ENCODE measurements at regions not wholly inside any gene's neighbourhood (a gene's known extent, or its start where the extent isn't known, plus 50 kb on each side); places are given as distances from the start of the nearest gene placed in this dataset.

DNA sequence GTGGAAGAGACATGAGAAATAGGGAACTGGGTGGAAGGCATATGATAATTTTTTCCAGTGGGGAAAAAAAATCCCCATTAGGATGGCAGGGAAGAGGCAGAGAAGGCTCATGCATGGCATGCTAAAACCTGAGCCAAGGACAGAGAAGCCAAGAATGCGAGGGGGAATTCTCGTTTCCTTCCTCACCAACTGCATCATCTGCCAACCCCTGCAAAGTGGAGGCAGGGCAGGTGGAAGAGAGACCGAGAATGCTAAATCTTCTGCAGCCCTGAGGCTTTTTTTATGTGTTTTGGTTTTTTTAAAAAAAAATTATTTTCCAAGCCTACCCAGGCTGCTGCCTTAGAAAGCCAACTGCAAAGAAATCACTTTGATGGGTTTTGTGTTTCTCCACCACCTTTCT lies 54.3 kb upstream of the CCDC174 start:
- Histone ChIP-seq H3K4me1 (ENCODE audit: insufficient read depth) (no peaks in the 10 kb centered on the region), H4K20me1 (ENCODE audit: insufficient read depth) (no peaks in the 10 kb centered on the region), H2AFZ (no peak overlapping the region), H3K27ac (no peak overlapping the region), H3K27me3 (replicated peaks; ENCODE audit: insufficient read depth) (peaks cover 35% of the 10 kb centered on the region), H3K9me3 (ENCODE audit: low read depth) (no peaks in the 10 kb centered on the region), H3K36me3 (ENCODE audit: low read depth) (no peaks in the 10 kb centered on the region), H3K9ac (no peak overlapping the region), H3K4me2 (ENCODE audit: unreplicated experiment) (no peak overlapping the region), H3K79me2 (ENCODE audit: insufficient read depth) (no peaks in the 10 kb centered on the region), H3K4me3 (no peak overlapping the region), H3F3A (ENCODE audit: insufficient read depth) (no peaks in the 10 kb centered on the region), H3K9me2 (ENCODE audit: insufficient read depth) (no peaks in the 10 kb centered on the region)
- no peak for TF ChIP-seq EZH2phosphoT487 (IDR thresholded peaks at IDR 0.05; ENCODE audit: insufficient read depth, low read depth)
- no peak for TF ChIP-seq EZH2 (IDR thresholded peaks at IDR 0.05; ENCODE audit: insufficient read depth, poor library complexity, severe bottlenecking)
- 43 to 45% methylated on average over 3 of the region's 3 CpGs for WGBS, 2 experiments (ENCODE audit: low coverage in 1 of 2, low lambda C conversion rate in 2 of 2, missing lambda C conversion rate in 2 of 2)
- DNase-seq = no peak
- in situ Hi-C loops (cut with MboI) = no loop called here

DNA sequence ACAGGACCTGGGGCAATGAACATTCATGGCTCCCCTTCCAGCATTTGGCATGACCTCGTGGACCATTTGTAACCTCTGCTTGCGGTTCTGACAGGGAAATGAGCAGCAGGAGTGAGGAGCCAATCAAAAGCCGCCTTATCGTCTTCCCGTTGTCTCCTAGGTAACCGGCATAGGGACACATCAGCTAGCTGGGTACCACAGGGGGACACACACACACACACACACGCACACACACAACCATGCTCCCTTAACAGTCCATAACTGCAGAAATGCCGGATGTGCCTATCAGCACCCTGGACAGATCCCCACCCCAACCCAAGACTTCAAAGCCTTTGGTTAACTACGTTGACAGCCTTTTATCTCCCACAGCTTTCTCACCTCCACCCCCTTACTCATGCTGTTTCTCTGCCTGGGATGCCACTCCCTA lies 53.4 kb upstream of the CCDC174 start:
- no peaks in the 10 kb centered on the region for H4K20me1 ChIP-seq (ENCODE audit: insufficient read depth)
- 26 to 30% methylated on average over 9 of the region's 9 CpGs for WGBS, 2 experiments (ENCODE audit: low coverage in 1 of 2, low lambda C conversion rate in 2 of 2, missing lambda C conversion rate in 2 of 2)
- H3K4me3 ChIP-seq = no peak overlapping the region
- H3K4me1 ChIP-seq (ENCODE audit: insufficient read depth) = no peaks in the 10 kb centered on the region
- H2AFZ ChIP-seq = no peak overlapping the region
- H3K9me3 ChIP-seq (ENCODE audit: low read depth) = no peaks in the 10 kb centered on the region
- peaks cover 39% of the 10 kb centered on the region for H3K27me3 ChIP-seq (replicated peaks; ENCODE audit: insufficient read depth)
- DNase-seq = peak; percentile 46
- no peaks in the 10 kb centered on the region for H3K36me3 ChIP-seq (ENCODE audit: low read depth)
- in situ Hi-C loops (cut with MboI) = no loop called here
- H3F3A ChIP-seq (ENCODE audit: insufficient read depth) = no peaks in the 10 kb centered on the region
- no peak overlapping the region for H3K27ac ChIP-seq
- H3K9ac ChIP-seq = no peak overlapping the region
- H3K4me2 ChIP-seq (ENCODE audit: unreplicated experiment) = no peak overlapping the region
- TF ChIP-seq EZH2 (IDR thresholded peaks at IDR 0.05; ENCODE audit: insufficient read depth, poor library complexity, severe bottlenecking) = no peak
- TF ChIP-seq EZH2phosphoT487 (IDR thresholded peaks at IDR 0.05; ENCODE audit: insufficient read depth, low read depth) = no peak
- H3K79me2 ChIP-seq (ENCODE audit: insufficient read depth) = no peaks in the 10 kb centered on the region
- H3K9me2 ChIP-seq (ENCODE audit: insufficient read depth) = no peaks in the 10 kb centered on the region

DNA sequence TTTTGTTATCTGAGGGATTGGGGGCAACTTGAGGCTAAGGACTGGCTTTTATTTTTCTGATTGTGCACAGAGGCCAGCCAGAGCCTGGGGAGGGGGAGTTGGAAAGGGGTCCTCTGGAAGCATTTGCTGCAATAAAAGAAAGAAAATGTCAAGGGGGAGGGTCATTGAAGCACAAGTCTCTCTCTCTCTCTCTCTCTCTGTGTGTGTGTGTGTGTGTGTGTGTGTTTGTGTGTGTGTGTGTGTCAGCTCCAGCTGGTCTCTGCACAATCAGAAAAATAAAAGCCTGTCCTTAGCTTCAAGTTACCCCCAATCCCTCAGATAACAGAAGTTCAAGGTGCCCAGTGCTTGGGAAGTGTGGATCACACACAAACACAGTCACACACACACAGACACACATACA lies 52.1 kb upstream of the CCDC174 start:
- Histone ChIP-seq H4K20me1 (ENCODE audit: insufficient read depth) (no peaks in the 10 kb centered on the region), H3K4me2 (ENCODE audit: unreplicated experiment) (no peak overlapping the region), H3K79me2 (ENCODE audit: insufficient read depth) (no peaks in the 10 kb centered on the region), H3K27ac (no peak overlapping the region), H3K9me2 (ENCODE audit: insufficient read depth) (no peaks in the 10 kb centered on the region), H3K9me3 (ENCODE audit: low read depth) (no peaks in the 10 kb centered on the region), H3K36me3 (ENCODE audit: low read depth) (no peaks in the 10 kb centered on the region), H3K9ac (no peak overlapping the region), H3K4me1 (ENCODE audit: insufficient read depth) (no peaks in the 10 kb centered on the region), H3K27me3 (replicated peaks; ENCODE audit: insufficient read depth) (peaks cover 44% of the 10 kb centered on the region), H2AFZ (no peak overlapping the region), H3F3A (ENCODE audit: insufficient read depth) (no peaks in the 10 kb centered on the region), H3K4me3 (no peak overlapping the region)
- no peak for TF ChIP-seq EZH2phosphoT487 (IDR thresholded peaks at IDR 0.05; ENCODE audit: insufficient read depth, low read depth)
- TF ChIP-seq EZH2 (IDR thresholded peaks at IDR 0.05; ENCODE audit: insufficient read depth, poor library complexity, severe bottlenecking) = no peak
- in situ Hi-C loops (cut with MboI) = no loop called here
- no peak for DNase-seq

DNA sequence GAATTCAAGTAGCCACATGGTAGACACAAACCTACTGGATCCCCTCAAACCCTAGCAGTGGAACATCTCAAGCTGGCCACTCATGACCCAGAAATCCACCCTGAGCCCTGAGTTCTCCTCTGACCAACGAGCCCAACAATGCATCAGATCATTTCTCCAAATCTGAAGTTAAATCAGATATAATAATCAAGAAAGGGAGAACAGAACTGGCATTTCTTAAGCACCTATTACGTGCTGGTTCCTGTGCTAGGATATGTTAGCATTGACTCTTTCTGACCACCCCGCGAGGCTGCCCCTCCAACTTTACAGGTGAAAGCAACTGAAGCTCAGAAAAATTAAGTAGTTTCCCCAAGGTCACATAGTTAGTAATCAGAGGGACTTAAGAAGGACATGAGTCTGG lies 51.5 kb upstream of the CCDC174 start:
- Histone ChIP-seq H3K9me2 (ENCODE audit: insufficient read depth) (no peaks in the 10 kb centered on the region), H3K4me2 (ENCODE audit: unreplicated experiment) (no peak overlapping the region), H3K4me1 (ENCODE audit: insufficient read depth) (0 out of 2 replicates have a peak, but pooled peaks cover 3% of the 10 kb centered on the region), H3K9me3 (ENCODE audit: low read depth) (no peaks in the 10 kb centered on the region), H3K79me2 (ENCODE audit: insufficient read depth) (no peaks in the 10 kb centered on the region), H3K36me3 (ENCODE audit: low read depth) (no peaks in the 10 kb centered on the region), H4K20me1 (ENCODE audit: insufficient read depth) (no peaks in the 10 kb centered on the region), H3K27me3 (replicated peaks; ENCODE audit: insufficient read depth) (peaks cover 41% of the 10 kb centered on the region), H3F3A (ENCODE audit: insufficient read depth) (no peaks in the 10 kb centered on the region), H3K9ac (no peak overlapping the region), H2AFZ (no peak overlapping the region), H3K4me3 (no peak overlapping the region), H3K27ac (no peak overlapping the region)
- in situ Hi-C loops (cut with MboI) = no loop called here
- TF ChIP-seq EZH2phosphoT487 (IDR thresholded peaks at IDR 0.05; ENCODE audit: insufficient read depth, low read depth) (no peak), EZH2 (IDR thresholded peaks at IDR 0.05; ENCODE audit: insufficient read depth, poor library complexity, severe bottlenecking) (no peak)
- WGBS, 2 experiments (ENCODE audit: low coverage in 1 of 2, low lambda C conversion rate in 2 of 2, missing lambda C conversion rate in 2 of 2) = 55 to 56% methylated on average over 4 of the region's 4 CpGs
- DNase-seq = no peak

All from GM23248 (cell line).